IPS-NIHi7 (cell line): ENCODE measurements at regions not wholly inside any gene's neighbourhood (a gene's known extent, or its start where the extent isn't known, plus 50 kb on each side); places are given as distances from the start of the nearest gene placed in this dataset.
"Not testable (repeated sequence)": the region's sequence is repeated elsewhere in the genome, so short reads cannot be mapped to it uniquely, and the experiment has no call there.

Experiments
- DNase-seq: peaks from one replicate; pipeline ENCODE4 v3.0.0; 2012; ENCODE audit warnings: mixed read lengths; ENCODE audit errors: extremely low spot score

- no peak for DNase-seq
These were observed 588.9 kb downstream of the NR2F1-AS1 start for GRCh38 chr5:92992073-92992472.

GRCh38 chr5:92991581-92992067, 589.4 kb downstream of the NR2F1-AS1 start:
- DNase-seq, result no peak

DNA sequence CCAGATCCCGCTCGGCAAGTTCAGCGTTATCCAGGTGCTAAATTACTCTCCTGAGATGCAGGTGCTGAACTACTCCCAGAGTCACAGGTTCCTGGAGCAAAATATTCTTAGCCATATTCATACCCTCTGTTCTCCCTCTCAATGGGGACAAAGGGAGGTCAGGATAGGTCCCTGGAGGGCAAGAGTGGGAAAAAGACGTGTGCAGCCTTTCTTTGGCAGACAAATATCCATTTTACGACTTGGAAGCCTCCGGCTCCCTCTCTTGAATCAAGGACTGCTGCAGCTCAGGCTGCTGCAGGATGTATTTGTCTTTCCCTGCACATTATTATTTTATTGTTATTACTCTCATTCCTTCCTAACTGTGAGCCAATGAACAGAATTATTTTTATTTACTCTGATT, 590.2 kb downstream of the NR2F1-AS1 start:
- DNase-seq, result no peak

- DNase-seq, result no peak
These were observed 600.0 kb downstream of the NR2F1-AS1 start for GRCh38 chr5:92981001-92981400.

- no peak for DNase-seq
These were observed 600.5 kb downstream of the NR2F1-AS1 start for GRCh38 chr5:92980491-92980890.

GRCh38 chr5:92979716-92980115, 601.3 kb downstream of the NR2F1-AS1 start:
- DNase-seq, result no peak

DNA sequence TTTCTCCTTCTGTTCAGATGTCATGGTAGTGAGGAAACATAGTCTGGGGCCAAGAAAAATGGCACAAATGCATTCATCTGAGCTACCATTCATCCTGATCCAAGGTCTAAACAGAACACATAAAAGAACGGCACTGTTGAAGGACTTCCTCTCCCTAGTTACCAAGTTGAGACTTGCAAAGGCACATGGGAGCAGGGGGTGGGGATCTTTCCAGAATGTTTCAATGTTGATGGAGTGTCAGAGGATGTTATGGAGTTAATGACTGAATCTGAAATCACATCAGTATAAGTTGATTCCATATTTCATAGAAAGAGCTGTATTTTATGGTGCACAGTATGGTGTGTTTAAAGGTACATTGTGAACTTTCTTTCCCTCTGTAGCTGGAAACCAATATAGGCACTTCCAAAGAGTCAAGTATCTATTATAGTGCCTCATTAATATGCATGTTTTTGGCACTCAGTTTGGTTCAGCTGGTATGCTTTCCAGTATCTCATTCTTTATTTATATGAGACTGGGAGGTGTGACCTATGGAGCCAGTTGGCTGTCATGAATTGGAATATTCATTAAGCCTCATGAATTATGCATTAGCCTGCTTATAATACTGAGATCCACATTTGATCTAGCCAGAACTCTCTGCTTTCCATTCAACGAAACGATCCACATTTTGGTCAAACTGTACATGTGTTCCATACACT, 603.0 kb downstream of the NR2F1-AS1 start:
- DNase-seq, result no peak

GRCh38 chr5:92976156-92976555, 604.9 kb downstream of the NR2F1-AS1 start:
- DNase-seq, result no peak

DNA sequence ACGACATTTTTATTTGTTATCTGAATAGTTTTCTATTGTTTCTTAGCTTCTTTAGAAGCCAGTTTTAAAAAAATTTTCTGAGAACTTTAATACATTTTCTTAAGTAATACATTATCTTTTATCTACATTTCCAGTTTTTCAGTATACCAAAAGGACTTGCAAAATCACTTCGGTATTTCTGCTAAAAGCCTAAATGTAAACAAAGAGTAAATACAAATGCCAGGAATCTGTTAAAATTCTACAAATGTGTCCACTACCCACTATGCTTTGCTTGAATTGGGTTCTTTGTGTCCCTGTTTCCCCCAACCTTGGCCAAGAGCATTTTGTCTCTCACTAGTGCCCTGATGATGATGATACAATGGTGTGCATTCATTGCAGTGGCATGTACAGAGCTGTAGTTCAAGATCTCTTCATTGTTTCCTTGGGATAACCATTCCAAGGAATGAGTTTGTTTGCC, 611.2 kb downstream of the NR2F1-AS1 start:
- no peak for DNase-seq

GRCh38 chr5:92969191-92969780, 611.7 kb downstream of the NR2F1-AS1 start:
- no peak for DNase-seq

DNA sequence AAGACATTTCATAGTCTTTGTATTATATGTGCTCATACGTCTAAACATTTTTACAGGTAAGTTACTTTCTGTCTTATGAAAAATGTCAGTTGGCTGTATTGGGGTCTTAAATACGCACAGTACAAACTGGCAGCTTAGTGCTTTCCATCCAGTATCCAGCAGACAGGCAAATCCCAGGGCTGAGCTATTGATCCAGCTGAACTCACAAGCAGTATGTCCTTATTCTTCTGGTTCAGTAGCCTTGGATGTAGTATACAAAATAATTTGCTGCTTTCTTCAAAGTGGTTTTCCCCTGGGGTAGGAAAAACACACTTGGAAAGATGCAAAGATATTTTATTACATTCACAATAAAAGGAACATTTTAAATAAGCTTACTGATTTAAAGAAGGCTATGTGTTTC, 617.2 kb downstream of the NR2F1-AS1 start:
- no peak for DNase-seq

- DNase-seq, result no peak
These were observed 618.3 kb downstream of the NR2F1-AS1 start for GRCh38 chr5:92962752-92963151.

DNA sequence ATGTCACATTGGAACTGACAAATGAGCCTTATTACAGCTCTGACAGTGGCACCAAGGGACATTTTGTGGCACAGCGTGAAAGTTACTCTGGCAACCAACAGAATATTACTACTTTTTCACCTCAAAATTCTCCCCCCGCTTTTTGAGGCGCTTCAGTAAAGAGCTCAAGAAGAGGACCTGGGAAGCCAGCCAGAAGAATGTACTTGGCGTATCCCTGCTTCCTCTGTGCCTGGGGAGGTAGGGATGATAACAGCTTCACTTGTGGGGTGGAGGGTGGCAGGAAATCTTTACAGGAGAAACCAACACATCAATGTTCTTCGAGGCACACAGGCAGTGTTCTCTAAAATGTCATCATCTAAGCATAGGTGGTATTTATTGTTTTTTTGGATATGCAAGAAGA, 624.1 kb downstream of the NR2F1-AS1 start:
- no peak for DNase-seq

DNA sequence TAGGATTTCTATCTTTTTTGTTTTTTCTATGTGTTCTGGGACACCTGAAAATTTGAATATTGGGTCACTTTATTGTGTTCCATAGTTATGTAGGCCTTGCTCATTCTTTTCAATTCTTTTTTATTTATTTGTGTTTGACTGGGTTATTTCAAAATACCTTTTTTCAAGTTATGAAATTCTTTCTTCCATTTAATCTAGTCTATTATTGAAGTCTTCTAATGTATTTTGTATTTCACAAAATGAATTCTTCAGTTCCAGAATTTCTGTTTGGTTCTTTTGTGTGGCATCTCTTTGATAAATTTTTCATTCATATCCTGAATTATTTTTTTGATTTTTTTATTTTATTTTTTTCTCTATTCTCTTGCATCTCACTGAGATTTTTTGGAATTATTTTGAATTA, 628.8 kb downstream of the NR2F1-AS1 start:
- no peak for DNase-seq

GRCh38 chr5:92951746-92952145, 629.3 kb downstream of the NR2F1-AS1 start:
- DNase-seq, result no peak

DNA sequence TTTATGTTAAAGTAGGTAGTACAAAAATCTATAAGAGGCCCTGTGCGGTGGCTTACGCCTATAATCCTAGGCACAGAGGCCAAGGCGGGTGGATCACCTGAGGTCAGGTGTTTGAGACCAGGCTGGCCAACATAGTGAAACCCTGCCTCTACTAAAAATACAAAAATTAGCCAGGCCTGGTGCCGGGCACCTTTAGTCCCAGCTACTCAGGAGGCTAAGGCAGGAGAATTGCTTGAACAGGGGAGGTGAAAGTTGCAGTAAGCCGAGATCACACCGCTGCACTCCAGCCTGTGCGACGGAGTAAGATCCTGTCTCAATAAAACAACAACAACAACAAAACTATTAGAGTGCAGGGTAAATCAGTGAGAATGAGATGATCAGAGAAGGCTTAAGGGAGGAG, 634.5 kb downstream of the NR2F1-AS1 start:
- no peak for DNase-seq

DNA sequence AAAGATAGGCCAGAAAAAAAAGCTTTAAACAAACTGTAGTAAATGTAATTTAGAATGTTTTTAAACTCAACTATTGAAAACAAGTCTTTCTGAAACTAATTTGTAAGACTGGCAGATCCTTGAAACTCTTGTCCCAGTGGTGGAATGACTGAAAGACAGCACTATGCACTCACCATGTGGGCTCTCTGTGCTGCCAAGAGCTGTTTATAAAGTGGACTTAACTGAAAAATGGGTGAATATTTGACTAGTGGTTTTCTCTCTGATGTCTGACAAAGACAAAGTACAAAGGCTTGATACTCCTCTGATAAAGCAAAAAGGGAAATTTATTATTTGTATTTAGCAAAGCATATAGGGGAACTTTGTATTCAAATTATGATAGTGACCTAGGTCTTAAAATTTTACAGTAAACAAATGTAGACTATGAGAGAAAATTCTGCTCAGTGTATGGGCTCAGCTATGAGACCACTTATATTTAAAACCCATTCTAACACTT, 635.4 kb downstream of the NR2F1-AS1 start:
- no peak for DNase-seq

GRCh38 chr5:92944903-92945604, 636.0 kb downstream of the NR2F1-AS1 start:
- no peak for DNase-seq

DNA sequence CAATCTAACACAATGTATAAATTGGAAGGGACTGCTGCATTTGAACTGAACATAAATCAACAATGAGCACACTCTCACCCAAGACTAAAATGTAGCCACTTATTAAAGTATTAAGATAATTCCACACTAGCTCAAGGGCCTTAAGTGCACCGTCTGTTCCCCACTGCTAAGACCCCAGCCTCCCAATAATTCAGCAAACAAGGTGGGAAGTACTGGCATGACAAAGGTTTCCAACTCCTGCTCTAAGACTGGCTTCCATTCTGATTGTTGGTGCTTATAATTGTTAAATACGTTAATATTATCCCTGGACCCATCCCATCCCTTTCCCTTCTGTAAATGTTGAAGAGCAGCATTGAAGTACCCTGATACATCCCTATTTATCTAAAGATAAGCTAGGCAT, 636.7 kb downstream of the NR2F1-AS1 start:
- no peak for DNase-seq

DNA sequence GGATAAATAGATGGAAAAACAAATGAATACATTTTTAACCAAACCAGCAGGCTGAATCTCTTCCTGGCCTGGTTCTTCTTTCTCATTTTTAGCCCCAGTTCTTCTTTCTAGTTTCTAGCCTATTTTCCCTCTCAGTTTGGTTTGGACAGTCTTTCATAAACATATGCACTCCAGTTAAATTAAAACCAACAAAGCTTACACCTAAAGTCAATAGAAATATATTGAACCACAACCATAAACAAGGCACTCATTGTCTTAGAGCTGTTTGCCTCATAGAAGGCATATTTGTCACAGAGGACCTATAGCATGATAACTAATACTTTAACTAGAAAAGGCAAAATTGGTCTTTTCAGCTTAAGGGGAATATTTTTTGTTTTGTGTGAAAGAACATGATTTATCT, 638.3 kb downstream of the NR2F1-AS1 start:
- DNase-seq, result no peak

DNA sequence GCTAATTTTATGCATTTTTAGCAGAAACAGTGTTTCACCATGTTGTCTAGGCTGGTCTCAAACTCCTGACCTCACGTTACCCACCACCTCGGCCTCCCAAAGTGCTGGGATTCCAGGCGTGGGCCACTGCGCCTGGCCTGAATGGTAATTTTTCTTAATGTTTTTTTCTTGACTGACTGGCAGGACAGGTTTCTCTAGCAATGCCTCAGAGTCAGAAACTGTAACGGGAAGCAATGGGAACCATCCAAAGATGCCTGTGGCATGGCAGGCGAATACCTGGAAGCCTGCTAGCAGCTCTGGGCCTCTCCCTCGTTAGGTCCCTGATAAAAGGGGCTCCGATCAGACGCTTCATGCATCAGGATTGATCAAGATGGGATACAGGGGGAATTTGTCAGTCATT, 639.2 kb downstream of the NR2F1-AS1 start:
- no peak for DNase-seq

DNA sequence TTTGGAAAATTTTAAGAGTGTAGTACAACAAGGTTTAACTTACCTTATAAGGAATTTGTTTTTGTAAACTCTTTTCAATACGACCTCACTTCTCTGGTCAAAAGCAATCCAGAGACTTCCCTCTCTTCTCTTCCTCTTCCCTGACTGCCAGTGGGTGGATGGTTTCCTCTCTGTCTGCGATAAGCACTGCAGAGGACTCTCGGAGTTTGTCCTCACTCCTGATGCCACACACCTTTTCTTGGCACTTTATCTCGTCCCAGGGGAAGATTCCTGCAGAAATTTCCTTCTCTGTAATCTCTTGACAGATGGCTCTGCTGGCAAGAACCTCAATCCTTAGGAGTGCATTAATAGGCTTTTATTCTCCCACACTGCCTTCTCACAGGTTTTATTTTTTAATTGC, 641.6 kb downstream of the NR2F1-AS1 start:
- DNase-seq, result peak; percentile 14

GRCh38 chr5:92937396-92937795, 643.6 kb downstream of the NR2F1-AS1 start:
- DNase-seq, result not testable (repeated sequence)
